CD1c-positive myeloid dendritic cell (primary cell): ENCODE measurements at regions not wholly inside any gene's neighbourhood (a gene's known extent, or its start where the extent isn't known, plus 50 kb on each side); places are given as distances from the start of the nearest gene placed in this dataset.

ENCODE experiments used
- DNase-seq: peaks from one replicate; pipeline ENCODE4 v3.0.0-alpha.2; 2016; ENCODE audit errors: extremely low spot score

GRCh38 chr2:120548627-120549608, 186.8 kb upstream of the GLI2 start:
- DNase-seq: peak; percentile 23

GRCh38 chr2:120549841-120550240, 185.8 kb upstream of the GLI2 start:
- no peak for DNase-seq

GRCh38 chr2:120550282-120550681, 185.4 kb upstream of the GLI2 start:
- DNase-seq: no peak

- no peak for DNase-seq
Observed at GRCh38 chr2:120550893-120551446, 184.7 kb upstream of the GLI2 start.

- DNase-seq: peak; percentile 80
Observed at GRCh38 chr2:120551522-120551921, 184.1 kb upstream of the GLI2 start.

- DNase-seq: no peak
Observed at GRCh38 chr2:120552079-120552478, 183.6 kb upstream of the GLI2 start.

GRCh38 chr2:120552800-120553481, 182.7 kb upstream of the GLI2 start:
- peak; percentile 58 for DNase-seq

- DNase-seq: no peak
Observed at GRCh38 chr2:120554625-120555032, 181.0 kb upstream of the GLI2 start.

- no peak for DNase-seq
Observed at GRCh38 chr2:120555092-120555491, 180.6 kb upstream of the GLI2 start.

- DNase-seq: no peak
Observed at GRCh38 chr2:120556911-120557310, 178.8 kb upstream of the GLI2 start.

GRCh38 chr2:120558847-120559246, 176.8 kb upstream of the GLI2 start:
- no peak for DNase-seq

- no peak for DNase-seq
Observed at GRCh38 chr2:120559401-120559800, 176.3 kb upstream of the GLI2 start.

- DNase-seq: no peak
Observed at GRCh38 chr2:120560330-120560729, 175.3 kb upstream of the GLI2 start.

GRCh38 chr2:120561379-120562035, 174.2 kb upstream of the GLI2 start:
- no peak for DNase-seq

- DNase-seq: no peak
Observed at GRCh38 chr2:120562218-120563005, 173.3 kb upstream of the GLI2 start.

GRCh38 chr2:120563616-120564015, 172.1 kb upstream of the GLI2 start:
- no peak for DNase-seq

- no peak for DNase-seq
Observed at GRCh38 chr2:120564213-120565094, 171.2 kb upstream of the GLI2 start.

GRCh38 chr2:120565095-120565460, 170.6 kb upstream of the GLI2 start:
- no peak for DNase-seq

GRCh38 chr2:120565929-120566328, 169.7 kb upstream of the GLI2 start:
- no peak for DNase-seq

- no peak for DNase-seq
Observed at GRCh38 chr2:120566331-120567035, 169.2 kb upstream of the GLI2 start.
